Bronchial epithelial cell (primary cell): ENCODE measurements at regions not wholly inside any gene's neighbourhood (a gene's known extent, or its start where the extent isn't known, plus 50 kb on each side); places are given as distances from the start of the nearest gene placed in this dataset.
A peak's percentile ranks its signal among the peaks of the same experiment; 100 is the strongest.

Experiments
- DNase-seq: peaks from one replicate; pipeline ENCODE4 v3.0.0-alpha.2; 2010; ENCODE audit warnings: low read depth
- FAIRE-seq: peaks from 2 replicates; lab custom pipeline; 2011; peaks lifted over from hg19 to GRCh38; lab: Jason Lieb, UNC
- H3K27me3 ChIP-seq: 2 replicates; pipeline ENCODE4 v1.5.1; 2011; ENCODE audit warnings: low read length; ENCODE audit not compliant: control insufficient read depth, insufficient read depth
- H3K36me3 ChIP-seq: 2 replicates; pipeline ENCODE4 v1.5.1; 2011; ENCODE audit warnings: low read length; ENCODE audit not compliant: control insufficient read depth, insufficient read depth
- H3K4me3 ChIP-seq: 2 replicates; pipeline ENCODE4 v1.5.1; 2011; ENCODE audit warnings: mild to moderate bottlenecking, low read depth, low read length, control low read depth
- TF ChIP-seq, protein P1 (sequence below): IDR thresholded peaks from 2 replicates; pipeline ENCODE4 v1.5.1; 2011; ENCODE audit warnings: mild to moderate bottlenecking, moderate library complexity, low read length, control low read depth, inconsistent platforms; ENCODE audit not compliant: insufficient read depth, severe bottlenecking

DNA sequence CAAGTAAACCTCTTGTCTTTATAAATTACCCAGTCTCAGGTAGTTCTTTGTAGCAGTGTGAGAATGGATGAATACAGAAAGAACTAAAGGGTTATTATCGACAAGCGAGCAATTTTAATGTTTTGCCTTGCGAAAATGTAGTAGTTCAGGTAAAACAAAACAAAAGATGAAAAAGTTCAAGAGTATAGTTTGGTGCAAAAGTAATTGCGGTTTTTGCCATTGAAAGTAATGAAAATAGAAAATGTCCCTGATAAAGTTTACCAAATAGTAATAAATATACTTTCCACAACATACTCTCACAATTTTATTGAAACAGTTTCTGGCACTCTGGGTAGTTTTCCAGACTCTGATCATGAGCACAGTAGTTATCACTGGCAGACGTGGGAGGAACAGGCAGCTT lies 71.9 kb upstream of the SLC35B3 start:
- H3K27me3 ChIP-seq, result no peaks in the 10 kb centered on the region
- TF ChIP-seq, protein P1, sequence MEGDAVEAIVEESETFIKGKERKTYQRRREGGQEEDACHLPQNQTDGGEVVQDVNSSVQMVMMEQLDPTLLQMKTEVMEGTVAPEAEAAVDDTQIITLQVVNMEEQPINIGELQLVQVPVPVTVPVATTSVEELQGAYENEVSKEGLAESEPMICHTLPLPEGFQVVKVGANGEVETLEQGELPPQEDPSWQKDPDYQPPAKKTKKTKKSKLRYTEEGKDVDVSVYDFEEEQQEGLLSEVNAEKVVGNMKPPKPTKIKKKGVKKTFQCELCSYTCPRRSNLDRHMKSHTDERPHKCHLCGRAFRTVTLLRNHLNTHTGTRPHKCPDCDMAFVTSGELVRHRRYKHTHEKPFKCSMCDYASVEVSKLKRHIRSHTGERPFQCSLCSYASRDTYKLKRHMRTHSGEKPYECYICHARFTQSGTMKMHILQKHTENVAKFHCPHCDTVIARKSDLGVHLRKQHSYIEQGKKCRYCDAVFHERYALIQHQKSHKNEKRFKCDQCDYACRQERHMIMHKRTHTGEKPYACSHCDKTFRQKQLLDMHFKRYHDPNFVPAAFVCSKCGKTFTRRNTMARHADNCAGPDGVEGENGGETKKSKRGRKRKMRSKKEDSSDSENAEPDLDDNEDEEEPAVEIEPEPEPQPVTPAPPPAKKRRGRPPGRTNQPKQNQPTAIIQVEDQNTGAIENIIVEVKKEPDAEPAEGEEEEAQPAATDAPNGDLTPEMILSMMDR, result no peak
- H3K36me3 ChIP-seq, result no peaks in the 10 kb centered on the region
- H3K4me3 ChIP-seq, result no peak overlapping the region
- DNase-seq, result no peak
- FAIRE-seq, result no peak

- FAIRE-seq (no peak), DNase-seq (no peak)
- H3K36me3 ChIP-seq, result no peaks in the 10 kb centered on the region
- H3K4me3 ChIP-seq, result no peak overlapping the region
- TF ChIP-seq, protein P1, result no peak
- H3K27me3 ChIP-seq, result no peaks in the 10 kb centered on the region
Measured at GRCh38 chr6:8506126-8506525, 70.8 kb upstream of the SLC35B3 start.

DNA sequence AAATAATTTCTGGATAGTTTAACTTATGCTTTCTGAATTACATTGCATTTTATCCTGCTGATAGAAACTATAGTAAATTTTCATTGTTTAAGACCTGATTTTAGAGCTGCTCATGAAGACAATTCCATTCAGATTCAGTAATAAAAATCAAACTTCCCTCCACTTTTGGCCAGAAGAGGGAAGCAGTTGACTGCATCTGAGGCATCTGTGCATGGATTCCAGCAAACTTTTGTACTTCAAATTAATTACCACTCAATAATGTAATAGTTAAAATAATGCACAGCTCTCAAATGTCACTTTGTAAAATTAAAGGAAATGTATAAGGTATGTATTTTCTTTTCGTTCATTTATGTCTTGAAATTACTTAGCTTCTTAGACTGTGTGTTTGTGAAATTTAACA lies 64.2 kb upstream of the SLC35B3 start:
- Histone ChIP-seq H3K27me3 (no peaks in the 10 kb centered on the region), H3K4me3 (no peak overlapping the region), H3K36me3 (no peaks in the 10 kb centered on the region)
- DNase-seq (peak; percentile 23), FAIRE-seq (no peak)
- TF ChIP-seq, protein P1, result peak; percentile 39

DNA sequence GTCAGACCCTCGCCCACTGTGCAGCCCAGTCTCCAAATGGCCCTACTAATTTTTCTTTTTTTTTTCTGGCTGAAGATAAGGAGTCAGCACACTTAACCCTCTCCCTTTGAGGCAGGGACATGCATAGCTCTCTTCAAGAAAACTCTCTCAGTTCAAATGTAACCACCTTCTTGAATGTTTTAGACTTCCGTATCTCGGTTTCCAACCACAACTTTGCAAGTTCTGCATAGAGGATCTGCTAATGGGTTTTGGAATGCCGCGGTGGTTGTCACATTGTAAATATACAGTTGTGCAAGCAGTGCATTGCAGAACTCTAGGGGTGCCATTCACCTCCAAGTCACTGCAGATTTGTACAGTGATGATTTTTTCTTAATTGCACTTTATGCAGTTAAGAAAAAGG lies 59.4 kb upstream of the SLC35B3 start:
- TF ChIP-seq, protein P1, result no peak
- FAIRE-seq (no peak), DNase-seq (no peak)
- H3K4me3 ChIP-seq, result no peak overlapping the region
- H3K27me3 ChIP-seq, result no peaks in the 10 kb centered on the region
- H3K36me3 ChIP-seq, result no peaks in the 10 kb centered on the region

GRCh38 chr6:8492536-8493133 lies 57.3 kb upstream of the SLC35B3 start:
- no peak overlapping the region for H3K4me3 ChIP-seq
- DNase-seq (no peak), FAIRE-seq (no peak)
- no peaks in the 10 kb centered on the region for H3K27me3 ChIP-seq
- H3K36me3 ChIP-seq, result no peaks in the 10 kb centered on the region
- TF ChIP-seq, protein P1, result no peak
